ENCODE measurements at regions not wholly inside any gene's neighbourhood (a gene's known extent, or its start where the extent isn't known, plus 50 kb on each side); places are given as distances from the start of the nearest gene placed in this dataset.

GRCh38 chr15:53462651-53463050 lies 296.8 kb downstream of the WDR72 start:
- no peak overlapping the region for H3K4me3 ChIP-seq (replicated peaks; ENCODE audit: low read depth, low read length)
- DNase-seq (ENCODE audit: low read depth) = no peak
- no peak for TF ChIP-seq CTCF (IDR thresholded peaks at IDR 0.05; ENCODE audit: low read length, missing control alignments)

GRCh38 chr15:53461677-53462076 lies 297.8 kb downstream of the WDR72 start:
- no peak for DNase-seq (ENCODE audit: low read depth)
- TF ChIP-seq CTCF (IDR thresholded peaks at IDR 0.05; ENCODE audit: low read length, missing control alignments) = no peak
- H3K4me3 ChIP-seq (replicated peaks; ENCODE audit: low read depth, low read length) = no peak overlapping the region

DNA sequence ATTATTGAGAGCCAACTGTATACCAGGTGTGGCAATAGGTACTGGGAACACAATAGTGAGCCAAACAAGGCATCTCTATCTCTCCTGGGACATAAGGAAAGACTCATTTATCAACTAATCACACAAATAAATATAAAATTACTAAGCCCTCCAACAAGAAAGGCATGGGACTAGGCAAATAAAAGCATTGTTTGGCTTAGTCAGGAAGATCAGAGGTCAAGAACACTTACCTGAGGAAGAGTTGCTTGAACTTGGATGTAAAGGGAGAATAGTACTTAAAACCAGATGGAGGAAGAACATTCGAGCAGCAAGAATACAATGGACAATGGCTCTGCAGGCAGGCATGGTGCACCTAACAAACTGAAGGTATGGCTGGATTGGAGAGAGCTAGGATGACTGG lies 300.7 kb downstream of the WDR72 start:
- DNase-seq (ENCODE audit: low read depth) = no peak
- TF ChIP-seq CTCF (IDR thresholded peaks at IDR 0.05; ENCODE audit: low read length, missing control alignments) = no peak
- no peak overlapping the region for H3K4me3 ChIP-seq (replicated peaks; ENCODE audit: low read depth, low read length)

DNA sequence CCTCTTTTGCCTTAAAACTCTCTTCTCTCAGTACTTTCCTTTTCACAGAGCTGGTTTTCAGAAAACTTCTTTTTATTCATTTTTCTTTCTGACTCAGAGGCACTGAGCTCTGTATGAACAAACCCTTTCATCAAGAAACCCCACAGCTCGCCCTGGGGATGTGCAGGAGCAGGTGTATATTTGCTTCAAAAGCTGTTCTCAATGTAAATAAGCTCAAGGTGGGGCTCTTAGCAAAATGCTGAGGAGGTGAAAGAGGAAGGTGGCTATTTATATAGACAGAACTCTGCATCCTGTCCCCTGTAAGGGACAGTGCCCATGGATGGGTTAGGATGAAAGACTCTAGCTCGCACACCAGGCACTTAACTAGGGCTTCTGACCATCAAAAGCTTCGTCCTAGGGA lies 302.0 kb downstream of the WDR72 start:
- no peak for DNase-seq (ENCODE audit: low read depth)
- no peak overlapping the region for H3K4me3 ChIP-seq (replicated peaks; ENCODE audit: low read depth, low read length)
- no peak for TF ChIP-seq CTCF (IDR thresholded peaks at IDR 0.05; ENCODE audit: low read length, missing control alignments)

DNA sequence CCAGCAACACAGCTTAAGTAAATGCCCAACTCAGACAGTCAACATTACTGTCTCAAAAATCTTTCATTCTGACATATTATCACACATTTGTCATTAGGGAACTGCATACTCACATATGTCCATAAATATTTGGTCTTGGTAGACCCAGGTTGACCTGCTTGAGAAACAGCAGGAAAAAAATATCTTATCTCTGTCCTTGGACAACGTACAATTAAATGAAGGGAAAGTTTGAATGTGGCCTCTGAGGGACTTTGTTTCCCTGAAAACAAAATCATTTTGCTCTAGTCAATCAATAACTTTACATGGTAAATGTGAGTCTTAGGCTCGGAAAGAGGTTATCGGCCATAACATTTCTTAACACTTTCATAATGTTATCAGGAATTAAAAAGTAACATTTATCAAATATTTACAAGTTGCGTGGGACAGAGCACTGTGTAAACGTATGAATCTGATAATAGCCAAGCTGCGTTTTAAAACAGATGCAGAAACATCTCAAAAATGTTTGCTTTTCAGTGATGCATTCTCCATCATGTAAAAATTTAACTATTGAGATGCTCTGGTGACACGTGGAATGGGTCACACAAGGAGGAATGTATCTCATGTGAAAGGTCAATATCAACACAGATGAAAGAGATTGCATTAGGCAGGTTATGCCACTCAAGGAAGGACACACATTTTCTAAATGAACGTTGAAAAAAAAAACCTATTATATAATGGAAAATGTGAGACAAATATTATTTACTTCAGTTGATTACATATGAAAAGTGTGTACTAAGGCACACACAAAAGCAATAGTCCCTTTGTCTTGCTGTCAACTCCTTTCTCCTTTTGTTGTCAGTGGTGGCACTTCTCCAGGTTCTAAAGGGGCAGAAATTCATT lies 304.4 kb downstream of the WDR72 start:
- no peak for DNase-seq (ENCODE audit: low read depth)
- TF ChIP-seq CTCF (IDR thresholded peaks at IDR 0.05; ENCODE audit: low read length, missing control alignments) = no peak
- H3K4me3 ChIP-seq (replicated peaks; ENCODE audit: low read depth, low read length) = no peak overlapping the region

DNA sequence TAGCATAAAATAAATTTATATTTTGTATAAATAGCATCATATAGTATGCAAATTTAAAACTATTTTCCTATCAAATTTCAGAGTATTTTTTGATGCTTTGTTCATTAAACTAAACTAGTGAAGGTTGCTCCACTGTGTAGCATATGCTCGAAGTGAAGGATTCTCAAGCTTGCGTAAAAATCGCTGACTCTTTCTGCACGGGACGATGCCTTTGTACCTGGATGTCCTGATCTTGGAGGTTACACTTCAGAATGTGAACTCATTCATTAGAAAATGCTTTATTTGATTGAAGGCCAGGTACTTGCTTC lies 305.0 kb downstream of the WDR72 start:
- no peak for TF ChIP-seq CTCF (IDR thresholded peaks at IDR 0.05; ENCODE audit: low read length, missing control alignments)
- H3K4me3 ChIP-seq (replicated peaks; ENCODE audit: low read depth, low read length) = no peak overlapping the region
- no peak for DNase-seq (ENCODE audit: low read depth)

Measured in fibroblast of pulmonary artery (primary cell).